Heart left ventricle (tissue), 13 donors: ENCODE measurements at regions not wholly inside any gene's neighbourhood (a gene's known extent, or its start where the extent isn't known, plus 50 kb on each side); places are given as distances from the start of the nearest gene placed in this dataset.

Experiments used
- POLR2A ChIP-seq, 2 donors: fragments of 450-650 bp; IDR thresholded peaks; one replicate each; pipeline ENCODE4 v1.6.1; 2017; ENCODE audit warnings: antibody characterized with exemption in 2 of 2, mild to moderate bottlenecking in 2 of 2, moderate library complexity in 2 of 2
- TF ChIP-seq, protein P1 (sequence below), 12 donors: fragments of 200-600 bp; sonication (generic) in 4 of 12; IDR thresholded peaks; one replicate each; pipeline versions ENCODE4 v1.5.0 to v1.8.0; 2018 to 2022; ENCODE audit warnings: antibody characterized with exemption in 12 of 12, mild to moderate bottlenecking in 5 of 12
- donor health status: ischemic (EF 13 %, LVEDD 7.1; RV severe dilation, severe dysfunction).
- donor health status: DM: no; HTN: yes; CAD: no.
- donor health status: DM: no; HTN: no; CAD: no.
- donor health status: ischemic (EF 25% LVEDD 6.9; RV normal size, moderate dysfunction).
- donor health status: ischemic (EF 25% LVEDD 5.7; RV mildly dilated, moderate dysfunction).
- donor health status: ischemic (EF 35%, LVEDD 5.7; RV mildly dilated, moderate dysfunction).
- donor health status: nonischemic (EF 11% LVEDD 7.7; RV severe dilation, severe dysfunction).
- donor health status: DM: yes; HTN: yes; CAD: no.
- donor health status: PGD.
- donor health status: ischemic (EF 29% LVEDD 5.4; RV normal size, mild dysfunction).
- donor health status: nonischemic (EF 23%, LVEDD 6.1; RV moderate dilation, normal function).

DNA sequence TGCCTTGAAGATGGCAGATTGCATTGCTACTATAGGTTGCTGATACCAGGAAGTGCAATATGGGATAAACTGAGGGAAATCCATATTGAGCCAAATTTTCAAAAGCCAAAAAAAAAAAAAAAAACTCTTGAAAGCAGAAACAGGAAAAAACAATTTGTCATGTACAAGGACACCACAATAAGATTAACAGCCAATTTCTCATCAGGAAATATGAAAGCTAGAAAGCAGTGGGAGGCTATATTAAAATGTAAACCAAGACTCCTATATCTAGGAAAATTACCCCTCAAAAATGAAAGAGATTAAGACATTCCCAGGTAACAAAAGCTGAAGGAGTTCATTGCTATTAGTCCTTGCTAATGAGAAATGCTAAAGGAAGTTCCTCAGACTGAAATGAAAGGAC lies 462.8 kb upstream of the DPH6 start:
- TF ChIP-seq, protein P1, sequence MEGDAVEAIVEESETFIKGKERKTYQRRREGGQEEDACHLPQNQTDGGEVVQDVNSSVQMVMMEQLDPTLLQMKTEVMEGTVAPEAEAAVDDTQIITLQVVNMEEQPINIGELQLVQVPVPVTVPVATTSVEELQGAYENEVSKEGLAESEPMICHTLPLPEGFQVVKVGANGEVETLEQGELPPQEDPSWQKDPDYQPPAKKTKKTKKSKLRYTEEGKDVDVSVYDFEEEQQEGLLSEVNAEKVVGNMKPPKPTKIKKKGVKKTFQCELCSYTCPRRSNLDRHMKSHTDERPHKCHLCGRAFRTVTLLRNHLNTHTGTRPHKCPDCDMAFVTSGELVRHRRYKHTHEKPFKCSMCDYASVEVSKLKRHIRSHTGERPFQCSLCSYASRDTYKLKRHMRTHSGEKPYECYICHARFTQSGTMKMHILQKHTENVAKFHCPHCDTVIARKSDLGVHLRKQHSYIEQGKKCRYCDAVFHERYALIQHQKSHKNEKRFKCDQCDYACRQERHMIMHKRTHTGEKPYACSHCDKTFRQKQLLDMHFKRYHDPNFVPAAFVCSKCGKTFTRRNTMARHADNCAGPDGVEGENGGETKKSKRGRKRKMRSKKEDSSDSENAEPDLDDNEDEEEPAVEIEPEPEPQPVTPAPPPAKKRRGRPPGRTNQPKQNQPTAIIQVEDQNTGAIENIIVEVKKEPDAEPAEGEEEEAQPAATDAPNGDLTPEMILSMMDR (IDR thresholded peaks at IDR 0.05): no peak
- no peak for TF ChIP-seq POLR2A (IDR thresholded peaks at IDR 0.05)
